Urinary bladder (tissue), 3 donors: ENCODE measurements at regions not wholly inside any gene's neighbourhood (a gene's known extent, or its start where the extent isn't known, plus 50 kb on each side); places are given as distances from the start of the nearest gene placed in this dataset.

Source experiments
- DNase-seq: peaks from one replicate; pipeline ENCODE4 v3.0.0-alpha.2; 2015; ENCODE audit errors: extremely low spot score
- H3K27ac ChIP-seq: one replicate; pipeline ENCODE4 v1.5.1; 2013; ENCODE audit warnings: low read depth, mild to moderate bottlenecking, moderate library complexity
- H3K36me3 ChIP-seq: one replicate; pipeline ENCODE4 v1.6.1; 2013; ENCODE audit warnings: mild to moderate bottlenecking, moderate library complexity; ENCODE audit not compliant: insufficient read depth
- H3K4me1 ChIP-seq: one replicate; pipeline ENCODE4 v1.6.1; 2013; ENCODE audit warnings: mild to moderate bottlenecking, moderate library complexity; ENCODE audit not compliant: insufficient read depth
- H3K4me3 ChIP-seq: one replicate; pipeline ENCODE4 v1.5.1; 2013; ENCODE audit warnings: low read depth, low read length
- WGBS: extraction: QIAGEN DNeasy Blood & Tissue Kit; methylation state at CpG from one replicate; pipeline ENCODE4 v1.1.7; 2013; 5-methylcytosine and 5-hydroxymethylcytosine counted together
- donor health status: healthy with polysubstance abuse.
- donor health status: healthy.

DNA sequence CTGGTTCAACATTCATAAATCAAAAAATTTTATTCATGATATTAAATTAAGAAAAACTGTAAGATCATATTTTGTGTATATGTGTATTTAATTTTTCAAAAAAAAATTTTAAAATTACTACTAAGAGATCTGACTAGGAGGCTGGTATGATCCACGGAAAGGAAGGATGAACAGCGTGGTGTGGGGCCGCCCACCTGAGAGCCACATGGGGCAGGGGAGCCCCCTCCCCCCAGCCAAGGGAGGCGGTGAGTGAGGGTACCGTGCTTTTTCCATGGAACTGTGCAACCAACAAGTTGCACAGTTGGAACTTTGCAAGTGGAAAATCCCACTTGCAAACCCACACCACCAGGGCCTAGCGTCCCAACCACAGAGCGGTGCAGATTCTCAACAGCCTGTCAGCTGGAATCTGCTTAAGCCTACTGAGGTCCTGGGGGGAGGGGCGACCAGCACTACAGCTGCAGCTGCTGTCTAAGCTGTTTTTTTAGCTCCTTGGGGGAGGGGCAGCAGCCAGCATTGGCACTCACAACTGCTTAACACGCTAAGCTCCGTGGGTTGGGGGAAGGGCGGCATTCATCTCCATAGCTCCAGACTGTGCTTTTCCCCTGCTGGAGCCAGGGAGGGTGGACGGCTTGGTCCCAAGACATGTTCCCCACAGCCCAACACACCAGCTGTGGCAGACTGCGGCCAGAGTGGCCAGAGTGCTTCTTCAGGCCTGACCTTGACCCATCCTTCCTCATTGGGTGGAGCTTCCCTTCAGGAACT is 94.2 kb upstream of the IGFBP3 start:
- no peak for DNase-seq
- H3K4me3 ChIP-seq = no peak overlapping the region
- no peaks in the 10 kb centered on the region for H3K4me1 ChIP-seq
- H3K36me3 ChIP-seq = no peaks in the 10 kb centered on the region
- no peak overlapping the region for H3K27ac ChIP-seq
- 37% methylated on average over 13 of the region's 13 CpGs for WGBS

DNA sequence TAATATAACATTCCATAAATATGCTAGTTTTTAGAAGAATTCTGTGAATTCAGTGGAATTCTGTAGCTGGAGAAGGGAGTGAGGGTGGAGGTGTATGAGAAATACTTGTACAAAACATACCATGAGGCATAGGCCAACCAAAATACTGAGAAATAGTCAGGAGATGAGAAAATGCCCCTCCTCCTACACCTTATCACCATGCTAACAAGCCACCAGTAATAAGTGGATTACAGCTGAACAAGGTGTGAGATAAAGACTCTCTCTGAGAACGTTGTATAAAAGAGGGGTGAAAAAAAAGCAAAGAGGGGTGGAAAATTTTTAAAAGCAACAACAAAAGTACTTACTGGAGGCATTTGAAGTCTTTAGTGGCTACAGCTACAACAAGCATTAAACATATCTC is 90.4 kb upstream of the IGFBP3 start:
- WGBS = 22% methylated on average over 1 of the region's 1 CpG
- Histone ChIP-seq H3K4me1 (no peaks in the 10 kb centered on the region), H3K36me3 (no peaks in the 10 kb centered on the region), H3K27ac (no peak overlapping the region), H3K4me3 (no peak overlapping the region)
- no peak for DNase-seq

DNA sequence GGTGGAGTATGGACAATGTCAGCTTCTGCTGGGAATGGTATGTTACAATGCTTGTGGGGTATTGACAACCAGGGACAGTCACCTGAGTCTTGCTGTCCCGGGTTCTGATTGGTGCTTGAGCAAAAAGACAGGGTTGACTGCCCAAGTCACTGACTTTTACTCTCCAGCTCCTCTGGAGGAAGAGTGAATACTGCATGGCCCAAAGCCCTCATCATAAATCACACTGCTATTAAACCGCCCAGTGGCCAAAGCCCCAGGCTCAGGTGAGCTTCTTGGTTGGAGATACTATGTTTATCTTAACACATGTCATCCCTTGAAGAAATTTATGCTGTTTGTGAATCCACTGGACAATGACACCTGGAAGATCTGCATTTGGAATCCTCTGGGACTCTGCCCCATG is 90.0 kb upstream of the IGFBP3 start:
- H3K4me1 ChIP-seq = no peaks in the 10 kb centered on the region
- 94% methylated on average over 2 of the region's 2 CpGs for WGBS
- H3K27ac ChIP-seq = no peak overlapping the region
- no peak overlapping the region for H3K4me3 ChIP-seq
- no peak for DNase-seq
- no peaks in the 10 kb centered on the region for H3K36me3 ChIP-seq

DNA sequence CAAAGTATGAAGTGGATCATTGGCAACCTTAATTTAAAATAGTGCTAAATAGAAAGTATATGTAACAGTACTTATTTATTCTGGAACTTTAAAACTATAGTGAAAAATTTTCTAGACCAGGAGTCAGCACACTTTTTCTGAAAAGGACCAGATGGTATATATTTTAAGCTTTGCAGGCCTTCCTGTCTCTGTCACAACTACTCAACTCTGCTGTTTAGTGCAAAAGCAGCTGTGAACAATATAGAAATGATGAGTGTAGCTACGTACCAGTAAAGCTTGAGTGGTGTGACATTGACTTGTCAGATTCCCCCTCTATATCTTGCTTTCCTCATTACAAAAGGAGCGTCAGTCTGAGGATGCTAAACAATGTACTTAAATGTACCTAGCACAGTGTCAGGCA is 88.1 kb upstream of the IGFBP3 start:
- no peak for DNase-seq
- H3K27ac ChIP-seq = no peak overlapping the region
- H3K36me3 ChIP-seq = no peaks in the 10 kb centered on the region
- no peak overlapping the region for H3K4me3 ChIP-seq
- WGBS = 88% methylated on average over 2 of the region's 2 CpGs
- H3K4me1 ChIP-seq = no peaks in the 10 kb centered on the region

DNA sequence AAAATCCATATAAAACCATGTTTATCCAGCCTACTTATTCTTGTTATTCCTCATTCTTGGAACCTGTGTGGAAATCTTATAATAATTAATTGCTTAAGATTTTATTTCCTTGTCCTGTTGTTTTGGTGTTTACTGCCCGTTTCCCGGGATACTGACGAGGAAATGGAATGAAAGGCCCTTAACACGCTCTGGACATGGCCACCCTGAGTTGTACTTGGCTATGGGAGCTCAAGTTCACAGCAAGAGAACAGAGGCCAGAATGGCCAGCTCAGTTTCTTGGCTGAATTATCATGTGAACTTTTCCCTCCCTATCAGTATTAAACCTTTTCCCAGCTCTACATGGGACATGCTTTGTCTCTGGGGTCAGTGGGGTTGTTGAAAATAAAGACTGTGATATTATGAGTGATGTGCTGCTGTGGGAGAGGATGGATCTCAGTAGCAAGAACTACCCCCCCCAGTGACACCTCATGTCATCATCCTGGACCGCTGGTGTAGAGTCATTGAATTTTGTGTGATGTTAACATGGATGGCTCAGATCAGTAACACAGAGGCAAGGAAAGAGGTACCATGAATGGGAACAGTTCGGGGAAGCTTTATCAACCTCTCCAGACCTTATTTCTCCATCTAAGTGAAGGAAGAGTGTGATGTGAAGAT is 87.0 kb upstream of the IGFBP3 start:
- H3K27ac ChIP-seq = no peak overlapping the region
- no peaks in the 10 kb centered on the region for H3K36me3 ChIP-seq
- no peak for DNase-seq
- no peaks in the 10 kb centered on the region for H3K4me1 ChIP-seq
- H3K4me3 ChIP-seq = no peak overlapping the region
- WGBS = 59% methylated on average over 6 of the region's 6 CpGs

DNA sequence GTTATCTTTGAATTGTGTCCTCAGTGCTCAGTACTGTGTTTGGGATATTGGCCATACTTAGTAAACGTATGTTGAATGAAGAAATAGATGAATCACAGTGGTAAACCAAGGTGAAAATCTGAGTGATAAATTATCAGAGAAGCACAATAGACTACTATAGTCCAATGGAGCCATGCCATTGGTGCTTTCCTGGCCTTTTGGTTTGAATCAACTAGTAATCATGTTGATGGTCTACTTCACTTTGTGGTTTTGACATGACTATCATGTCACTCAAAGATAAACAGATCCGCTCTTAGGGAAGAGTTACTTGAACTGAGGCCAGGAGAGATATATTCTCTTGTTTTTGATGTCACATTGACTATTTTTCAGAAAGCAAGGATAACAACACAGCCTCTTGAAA is 86.1 kb upstream of the IGFBP3 start:
- no peak for DNase-seq
- 77% methylated on average over 2 of the region's 2 CpGs for WGBS
- Histone ChIP-seq H3K27ac (no peak overlapping the region), H3K4me3 (no peak overlapping the region), H3K36me3 (no peaks in the 10 kb centered on the region), H3K4me1 (no peaks in the 10 kb centered on the region)

DNA sequence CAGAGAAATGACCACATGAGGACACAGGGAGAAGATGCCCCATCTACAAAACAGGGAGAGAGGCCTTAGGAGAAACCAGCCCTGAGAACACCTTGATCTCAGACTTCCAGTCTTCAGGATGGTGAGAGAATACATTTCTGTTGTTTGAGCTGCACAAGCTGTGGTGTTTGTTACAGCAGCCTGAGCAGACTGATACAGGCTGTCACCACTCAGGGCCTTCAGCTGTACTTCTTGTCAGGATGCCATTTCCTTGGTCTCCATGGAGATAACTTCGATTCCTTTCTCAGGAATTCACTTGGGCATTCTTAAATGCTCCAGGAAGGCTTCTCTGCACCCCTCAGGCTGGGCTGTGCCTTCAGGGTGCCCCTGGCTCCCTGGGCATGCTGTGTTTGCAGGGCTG is 85.7 kb upstream of the IGFBP3 start:
- no peak for DNase-seq
- no peaks in the 10 kb centered on the region for H3K36me3 ChIP-seq
- WGBS = 75% methylated on average over 1 of the region's 1 CpG
- no peaks in the 10 kb centered on the region for H3K4me1 ChIP-seq
- H3K27ac ChIP-seq = no peak overlapping the region
- H3K4me3 ChIP-seq = no peak overlapping the region

DNA sequence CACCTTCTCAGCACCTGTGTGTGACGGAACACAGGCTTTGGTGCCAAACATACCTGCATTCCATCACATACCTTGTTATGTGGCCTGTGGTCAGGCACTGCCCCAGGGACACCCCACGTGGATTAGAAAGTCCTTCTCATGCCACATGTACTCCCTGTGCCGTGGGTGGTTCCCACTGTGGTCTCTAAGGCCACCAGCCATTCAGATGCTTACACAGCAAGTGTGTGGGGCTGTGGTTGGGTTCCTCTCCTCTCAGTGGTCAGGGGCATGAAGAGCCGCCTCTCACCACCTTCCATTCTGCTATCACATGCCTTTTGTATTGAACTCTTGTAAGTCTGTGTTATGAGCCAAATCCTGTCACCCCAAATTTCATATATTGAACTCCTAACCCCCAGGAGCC is 85.1 kb upstream of the IGFBP3 start:
- Histone ChIP-seq H3K27ac (no peak overlapping the region), H3K36me3 (no peaks in the 10 kb centered on the region), H3K4me1 (no peaks in the 10 kb centered on the region), H3K4me3 (no peak overlapping the region)
- WGBS = 96% methylated on average over 4 of the region's 4 CpGs
- no peak for DNase-seq

DNA sequence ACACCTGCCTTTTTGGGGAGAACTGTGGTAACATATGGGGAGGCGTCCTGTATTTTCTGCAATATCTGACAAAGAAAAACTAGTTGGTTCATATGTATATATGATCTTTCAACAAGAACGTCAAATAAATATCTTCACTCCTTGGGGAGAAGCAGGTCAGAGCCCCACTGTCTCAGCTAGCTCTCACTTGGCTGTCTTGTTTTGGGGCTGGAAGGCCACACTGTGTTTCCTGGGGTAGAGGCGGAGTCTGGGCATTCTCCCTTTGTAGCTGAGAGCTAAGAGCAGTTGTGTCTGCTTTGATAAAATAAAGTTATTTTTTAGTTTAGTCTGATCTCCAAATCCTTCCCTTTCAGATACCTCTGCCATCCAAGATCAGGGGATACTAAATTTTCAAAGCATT is 83.9 kb upstream of the IGFBP3 start:
- Histone ChIP-seq H3K4me1 (no peaks in the 10 kb centered on the region), H3K4me3 (no peak overlapping the region), H3K36me3 (no peaks in the 10 kb centered on the region), H3K27ac (no peak overlapping the region)
- no peak for DNase-seq
- 84% methylated on average over 3 of the region's 3 CpGs for WGBS

DNA sequence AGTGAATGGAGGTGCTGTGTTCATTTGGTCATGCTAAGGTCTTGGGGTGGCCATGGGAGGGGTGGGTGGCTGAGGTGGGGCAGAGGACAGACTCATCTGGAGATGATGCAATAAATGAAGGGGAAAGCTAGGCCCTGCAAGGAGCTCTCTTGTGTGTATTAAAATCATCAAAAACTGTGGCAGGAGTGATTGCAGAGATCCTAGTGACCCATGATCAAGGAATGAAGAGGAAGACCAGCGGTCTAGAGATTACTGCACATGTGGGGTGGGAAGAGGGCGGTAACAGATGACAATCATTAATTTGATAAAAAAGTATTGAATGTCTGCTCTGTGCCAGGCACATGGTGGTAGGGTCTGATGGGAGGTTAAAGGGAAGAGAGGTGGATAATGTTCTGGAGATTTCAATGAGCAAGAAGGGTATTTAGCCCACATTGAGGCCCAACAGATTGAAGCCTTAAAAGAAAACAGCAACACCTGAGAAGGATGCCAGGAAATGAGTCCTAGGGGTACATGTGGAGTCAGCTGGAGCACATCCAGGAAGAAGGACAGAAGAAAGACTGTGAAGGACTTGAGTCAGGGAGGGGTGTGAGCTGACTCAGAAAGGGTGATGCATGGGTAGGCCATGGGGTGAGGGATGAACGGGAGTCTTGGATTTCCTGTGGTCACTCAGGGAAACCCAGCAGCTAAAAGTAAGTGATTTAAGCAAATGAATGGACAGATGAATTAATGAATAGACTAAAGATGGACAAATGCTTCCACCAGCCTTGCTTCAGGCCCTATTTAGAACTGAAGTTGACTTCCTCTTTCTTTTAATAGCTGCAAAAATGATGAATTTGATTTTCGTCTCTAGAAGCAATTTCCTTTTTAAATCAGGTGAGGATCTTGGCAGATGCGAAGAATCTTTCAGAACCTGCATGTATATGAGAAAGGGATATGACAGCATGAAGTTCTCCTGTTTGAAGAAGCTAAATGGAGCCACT is 83.1 kb upstream of the IGFBP3 start:
- Histone ChIP-seq H3K36me3 (no peaks in the 10 kb centered on the region), H3K27ac (no peak overlapping the region), H3K4me1 (no peaks in the 10 kb centered on the region), H3K4me3 (no peak overlapping the region)
- 76% methylated on average over 5 of the region's 5 CpGs for WGBS
- no peak for DNase-seq

DNA sequence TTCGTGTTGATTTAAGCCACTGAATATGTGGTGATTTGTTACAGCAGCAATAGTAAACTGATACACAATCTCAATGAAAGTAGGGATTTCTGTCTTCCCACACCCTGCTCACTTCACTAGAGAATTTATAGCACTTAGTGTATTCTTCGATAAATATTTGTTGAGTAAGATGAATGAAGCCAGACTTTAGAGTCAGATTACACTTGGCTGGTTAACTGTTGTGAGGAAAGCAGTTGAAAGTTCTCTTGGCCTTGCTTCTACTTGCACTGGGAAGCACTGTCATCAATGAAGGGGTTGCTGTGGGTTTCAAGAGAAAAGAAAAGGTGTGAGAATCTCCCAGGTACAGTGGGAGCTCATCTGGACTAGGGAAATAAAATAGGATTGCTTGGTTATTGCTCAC is 82.1 kb upstream of the IGFBP3 start:
- H3K27ac ChIP-seq = no peak overlapping the region
- no peaks in the 10 kb centered on the region for H3K36me3 ChIP-seq
- H3K4me1 ChIP-seq = no peaks in the 10 kb centered on the region
- DNase-seq = no peak
- 63% methylated on average over 2 of the region's 2 CpGs for WGBS
- no peak overlapping the region for H3K4me3 ChIP-seq

DNA sequence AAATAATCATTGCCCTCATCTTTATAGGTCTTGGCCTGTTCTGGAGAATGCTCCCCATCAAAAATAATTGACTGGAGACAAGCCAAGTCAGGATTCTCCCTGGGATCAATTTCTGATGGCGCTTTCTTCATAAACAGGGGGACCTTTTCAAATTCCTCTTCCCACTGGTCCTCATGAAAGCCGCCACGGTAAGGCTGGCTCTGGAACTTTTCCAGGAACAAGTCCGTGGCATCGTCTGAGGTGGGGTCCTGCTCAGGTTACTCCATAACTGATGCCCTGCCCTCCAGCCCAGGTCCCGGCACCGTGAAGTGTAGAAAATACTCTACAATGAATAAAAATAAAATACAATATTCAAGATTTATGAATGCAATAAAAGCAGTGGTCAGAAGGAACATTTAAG is 79.4 kb upstream of the IGFBP3 start:
- H3K4me1 ChIP-seq = no peaks in the 10 kb centered on the region
- 80% methylated on average over 7 of the region's 7 CpGs for WGBS

DNA sequence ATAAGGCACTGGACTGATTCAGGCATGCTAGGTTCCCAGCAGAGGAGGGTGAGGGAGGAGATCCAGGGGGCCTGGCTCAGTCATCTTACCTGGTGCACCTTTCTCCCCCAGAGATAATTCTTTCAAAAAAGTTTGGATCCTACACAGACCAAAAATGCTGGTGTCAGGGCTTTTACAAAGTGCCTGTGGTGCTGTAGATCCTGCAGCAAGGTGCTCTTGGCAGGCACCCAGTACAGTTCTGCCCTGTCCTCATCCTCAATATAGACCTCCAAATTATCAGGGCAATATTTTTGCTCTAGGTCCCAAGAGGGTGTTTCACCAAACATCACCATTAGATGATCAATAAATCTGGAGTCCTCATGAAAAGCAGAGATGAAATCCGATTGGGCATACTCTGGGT is 78.5 kb upstream of the IGFBP3 start:
- Histone ChIP-seq H3K36me3 (no peaks in the 10 kb centered on the region), H3K4me1 (no peaks in the 10 kb centered on the region), H3K4me3 (no peak overlapping the region), H3K27ac (no peak overlapping the region)
- WGBS = 48% methylated on average over 1 of the region's 1 CpG
- DNase-seq = no peak

More for the DNA sequence above, 79.4 kb upstream of the IGFBP3 start:
- DNase-seq = no peak
- Histone ChIP-seq H3K4me3 (no peak overlapping the region), H3K36me3 (no peaks in the 10 kb centered on the region), H3K27ac (no peak overlapping the region)

DNA sequence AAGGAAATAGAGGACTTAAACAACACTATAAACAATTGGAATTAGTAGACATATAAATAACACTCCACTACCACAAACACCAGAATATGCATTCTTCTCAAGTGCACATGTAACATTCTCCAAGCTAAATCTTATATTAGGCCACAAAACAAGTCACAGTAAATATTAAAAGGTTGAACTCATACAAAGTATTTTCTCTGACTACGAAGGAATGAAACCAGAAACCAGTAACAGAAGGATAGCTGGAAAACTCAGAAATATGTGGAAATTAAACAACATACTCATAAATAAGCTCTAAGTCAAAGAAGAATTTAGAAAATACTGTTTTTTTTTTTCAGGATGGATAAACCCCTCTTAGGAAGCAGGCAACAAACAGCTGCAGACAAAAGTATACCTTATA is 77.4 kb upstream of the IGFBP3 start:
- H3K36me3 ChIP-seq = no peaks in the 10 kb centered on the region
- H3K4me1 ChIP-seq = no peaks in the 10 kb centered on the region
- WGBS = 63% methylated on average over 1 of the region's 1 CpG
- H3K4me3 ChIP-seq = no peak overlapping the region
- H3K27ac ChIP-seq = no peak overlapping the region
- DNase-seq = no peak
